Activated CD4-positive, alpha-beta T cell treated with anti-CD3 and anti-CD28 coated beads for 36 hours (primary cell): ENCODE measurements at regions not wholly inside any gene's neighbourhood (a gene's known extent, or its start where the extent isn't known, plus 50 kb on each side); places are given as distances from the start of the nearest gene placed in this dataset.
"Not testable (repeated sequence)": the region's sequence is repeated elsewhere in the genome, so short reads cannot be mapped to it uniquely, and the experiment has no call there.

Source experiments
- ATAC-seq: fragments of 200-7000 bp; cut with Tn5 transposase; one replicate; pipeline ENCODE4 v1.10.0; 2021; ENCODE audit warnings: mild to moderate bottlenecking, moderate library complexity
- CTCF ChIA-PET: fragments of 350-600 bp; sonication (Branson Sonifier 250); formaldehyde crosslinking; loops from one replicate; lab custom pipeline; 2021; ENCODE audit warnings: antibody characterized with exemption; lab: Charles Lee
- POLR2A ChIA-PET: fragments of 350-600 bp; sonication (Branson Sonifier 250); formaldehyde crosslinking; loops from one replicate; lab custom pipeline; 2021; ENCODE audit warnings: antibody characterized with exemption, inconsistent platforms; lab: Charles Lee
- DNase-seq: peaks from one replicate; pipeline ENCODE4 v3.0.0-alpha.2; 2020
- H3K27ac Mint-ChIP-seq: one replicate; pipeline ENCODE4 v1.8.0; 2021; ENCODE audit warnings: mixed read lengths
- H3K27me3 Mint-ChIP-seq: one replicate; pipeline ENCODE4 v1.8.0; 2021; ENCODE audit warnings: mixed read lengths
- H3K36me3 Mint-ChIP-seq: one replicate; pipeline ENCODE4 v1.8.0; 2021; ENCODE audit warnings: low read depth, mixed read lengths
- H3K4me1 Mint-ChIP-seq: one replicate; pipeline ENCODE4 v1.8.0; 2021; ENCODE audit warnings: mixed read lengths
- H3K4me3 Mint-ChIP-seq: one replicate; pipeline ENCODE4 v1.8.0; 2021; ENCODE audit warnings: mild to moderate bottlenecking, moderate library complexity, mixed read lengths
- H3K9me3 Mint-ChIP-seq: one replicate; pipeline ENCODE4 v1.8.0; 2021; ENCODE audit warnings: low read depth, mixed read lengths
- intact Hi-C, 2 experiments: fragments of 100-400 bp; cut with DNase I in 1 of 2; cut with micrococcal nuclease in 1 of 2; formaldehyde crosslinking; loops; one replicate each; pipeline versions ENCODE4 v1.14.2 to v1.15.1; 2022 to 2024; cut with DNase I, micrococcal nuclease

DNA sequence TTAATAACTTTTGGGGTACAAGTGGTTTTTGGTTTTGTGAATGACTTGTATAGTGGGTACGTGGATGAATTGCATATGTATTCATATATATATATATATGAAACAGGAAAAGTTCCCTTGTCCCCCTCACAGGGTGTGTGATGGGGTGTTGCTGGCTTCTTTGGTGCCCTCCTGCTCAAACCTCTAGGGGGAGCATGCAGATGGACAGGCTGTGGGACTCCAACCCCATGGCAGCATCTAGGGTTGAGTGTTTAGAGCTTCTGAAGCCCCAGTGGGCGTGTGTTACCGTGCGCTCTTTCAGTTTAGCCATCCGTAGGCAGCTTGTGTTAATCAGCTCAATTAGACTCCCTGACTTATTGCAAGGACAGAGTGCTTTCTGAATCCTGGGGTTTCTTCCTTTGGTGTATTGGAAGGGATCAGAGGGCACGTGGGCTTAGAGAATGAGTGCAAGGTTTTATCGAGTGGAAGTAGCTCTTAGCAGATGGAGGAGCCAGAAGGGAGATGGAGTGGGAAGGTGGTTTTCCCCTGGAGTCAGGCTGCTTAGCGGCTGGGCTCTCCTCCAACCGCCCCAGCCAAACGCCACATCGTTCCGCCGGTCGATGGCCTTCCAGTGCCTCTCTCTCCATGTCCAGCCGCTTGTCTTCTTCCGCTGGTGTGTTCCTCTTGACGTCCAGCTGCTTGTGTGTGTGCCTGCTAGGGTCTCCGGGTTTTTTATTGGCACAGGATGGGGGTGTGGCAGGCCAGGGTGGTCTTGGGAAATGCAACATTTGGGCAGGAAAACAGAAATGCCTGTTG, 674.4 kb upstream of the LCORL start:
- no peaks in the 10 kb centered on the region for H3K9me3 Mint-ChIP-seq
- DNase-seq: peak; percentile 5

DNA sequence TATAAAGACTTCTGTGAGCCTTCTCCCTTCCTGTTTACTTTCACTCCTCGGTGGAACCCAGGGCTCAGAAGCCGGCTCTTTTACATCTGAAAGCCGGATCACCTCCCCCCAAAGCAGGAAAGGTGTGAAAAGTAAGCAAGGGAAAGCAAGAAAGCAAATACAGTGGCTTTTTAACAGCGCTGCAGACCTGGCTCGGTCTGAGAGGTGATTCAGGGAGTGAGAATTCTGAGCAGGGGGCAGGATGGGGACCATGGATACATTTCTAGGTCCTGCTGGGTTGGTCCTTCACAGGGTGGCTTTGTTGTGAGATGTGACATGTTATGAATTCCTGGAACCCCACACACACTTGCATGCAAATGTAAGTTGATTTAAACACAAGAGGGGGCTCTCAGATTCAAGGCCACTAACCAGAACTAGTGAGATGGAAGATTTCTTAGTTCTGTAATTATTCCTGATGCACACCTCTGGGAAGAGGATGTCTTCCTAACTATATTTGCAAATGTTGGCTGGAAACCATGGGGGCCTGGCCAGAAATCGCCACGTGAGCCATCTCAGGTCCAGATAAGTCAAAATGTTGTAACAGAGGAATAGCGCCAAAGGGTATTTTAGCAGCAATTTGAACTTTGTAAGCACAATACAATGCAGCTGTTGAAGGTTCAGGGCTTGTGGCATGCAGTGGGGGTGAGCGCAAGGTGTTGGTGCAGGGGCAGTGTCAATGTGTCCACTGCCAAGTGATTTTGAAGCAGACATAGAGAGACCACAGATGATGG, 670.1 kb upstream of the LCORL start:
- ATAC-seq: no peak
- Mint-ChIP-seq H3K36me3 (no peaks in the 10 kb centered on the region), H3K27ac (no peak overlapping the region), H3K9me3 (no peaks in the 10 kb centered on the region), H3K4me3 (no peak overlapping the region), H3K27me3 (peaks cover 9% of the 10 kb centered on the region), H3K4me1 (no peaks in the 10 kb centered on the region)
- ChIA-PET CTCF (no interaction called here), POLR2A (no interaction called here)
- intact Hi-C loops: no loop called here
- no peak for DNase-seq

More for the DNA sequence above, 674.4 kb upstream of the LCORL start:
- ChIA-PET CTCF (no interaction called here), POLR2A (no interaction called here)
- H3K4me1 Mint-ChIP-seq: no peaks in the 10 kb centered on the region
- H3K36me3 Mint-ChIP-seq: no peaks in the 10 kb centered on the region
- H3K27ac Mint-ChIP-seq: no peak overlapping the region
- H3K27me3 Mint-ChIP-seq: peaks cover 2% of the 10 kb centered on the region
- intact Hi-C loops: no loop called here
- H3K4me3 Mint-ChIP-seq: no peak overlapping the region
- ATAC-seq: no peak

DNA sequence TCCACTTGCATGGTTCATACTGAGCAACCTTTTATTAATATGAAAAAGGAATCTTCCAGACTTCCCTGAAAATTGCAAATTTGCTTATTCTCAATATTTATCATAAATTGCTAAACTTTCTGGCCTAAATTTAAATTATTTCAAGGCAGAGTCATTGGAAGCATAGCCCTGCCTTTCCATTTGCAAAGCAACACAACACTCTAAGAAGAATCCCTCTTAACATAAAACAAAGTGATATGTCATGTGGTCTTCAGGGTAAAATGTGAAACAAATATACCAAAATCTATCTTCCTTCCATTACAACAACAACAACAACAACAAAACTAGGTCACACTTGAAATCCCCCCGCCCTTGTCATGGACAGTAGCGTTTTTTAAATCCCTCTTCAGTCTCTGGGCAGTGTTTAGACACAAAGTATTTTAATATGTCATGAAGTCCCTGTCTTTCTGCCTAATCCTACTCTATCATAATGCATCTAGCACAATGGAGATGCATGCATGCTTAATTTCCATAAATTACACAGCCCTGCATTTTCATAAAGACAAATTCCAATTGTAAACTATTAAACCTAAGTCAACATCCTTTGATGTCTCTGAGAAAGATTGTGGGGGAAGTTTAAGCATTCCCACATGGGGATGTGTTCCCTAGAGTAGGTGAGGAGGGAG, 668.9 kb upstream of the LCORL start:
- Mint-ChIP-seq H3K9me3 (no peaks in the 10 kb centered on the region), H3K27ac (no peak overlapping the region), H3K27me3 (peaks cover 9% of the 10 kb centered on the region), H3K4me1 (no peaks in the 10 kb centered on the region), H3K36me3 (no peaks in the 10 kb centered on the region), H3K4me3 (no peak overlapping the region)
- ChIA-PET CTCF (no interaction called here), POLR2A (no interaction called here)
- no peak for DNase-seq
- intact Hi-C loops: no loop called here
- ATAC-seq: no peak

GRCh38 chr4:18689308-18690115, 668.0 kb upstream of the LCORL start:
- no peak overlapping the region for H3K27ac Mint-ChIP-seq
- intact Hi-C loops: loop anchor here (1.0 to 5.0 kb wide), 5 partner anchors 1558 to 1998 kb away; no protein-coding TSS in a partner anchor
- no peaks in the 10 kb centered on the region for H3K4me1 Mint-ChIP-seq
- H3K36me3 Mint-ChIP-seq: no peaks in the 10 kb centered on the region
- ChIA-PET POLR2A (no interaction called here), CTCF (no interaction called here)
- no peak overlapping the region for H3K4me3 Mint-ChIP-seq
- H3K27me3 Mint-ChIP-seq: peaks cover 9% of the 10 kb centered on the region
- DNase-seq (peak; percentile 61), ATAC-seq (no peak)
- H3K9me3 Mint-ChIP-seq: no peaks in the 10 kb centered on the region

DNA sequence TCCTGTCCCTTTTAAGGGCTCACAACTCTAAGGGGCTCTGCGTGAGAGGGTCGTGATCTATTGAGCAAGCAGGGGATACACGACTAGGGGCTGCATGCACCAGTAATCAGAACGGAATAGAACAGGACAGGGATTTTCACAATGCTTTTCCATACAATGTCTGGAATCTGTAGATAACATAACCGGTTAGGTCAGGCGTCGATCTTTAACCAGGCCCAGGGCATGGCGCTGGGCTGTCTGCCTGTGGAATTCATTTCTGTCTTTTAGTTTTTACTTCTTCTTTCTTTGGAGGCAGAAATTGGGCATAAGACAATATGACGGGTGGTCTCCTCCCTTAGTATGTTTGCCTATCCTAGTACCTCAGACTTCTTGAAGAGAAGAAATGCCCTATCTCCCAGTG, 666.8 kb upstream of the LCORL start:
- H3K27me3 Mint-ChIP-seq, H3K4me1 Mint-ChIP-seq, CTCF ChIA-PET, POLR2A ChIA-PET, ATAC-seq, DNase-seq, H3K4me3 Mint-ChIP-seq, H3K9me3 Mint-ChIP-seq, H3K27ac Mint-ChIP-seq, H3K36me3 Mint-ChIP-seq: not testable (repeated sequence)
- intact Hi-C loops: loop anchor here (2.0 to 5.0 kb wide), 4 partner anchors 1559 to 1999 kb away; no protein-coding TSS in a partner anchor

GRCh38 chr4:18686338-18687037, 664.9 kb upstream of the LCORL start:
- ChIA-PET CTCF (interaction anchor here (0.6 to 0.7 kb wide), 2 partner anchors 49 to 1400 kb away, joined by 3 read pairs; no protein-coding TSS in a partner anchor), POLR2A (interaction anchor here (0.6 kb wide), 1 partner anchor 480 kb away, joined by 3 read pairs; no protein-coding TSS in a partner anchor)
- peaks cover 9% of the 10 kb centered on the region for H3K27me3 Mint-ChIP-seq
- H3K4me3 Mint-ChIP-seq: no peak overlapping the region
- ATAC-seq (no peak), DNase-seq (no peak)
- H3K36me3 Mint-ChIP-seq: no peaks in the 10 kb centered on the region
- no peaks in the 10 kb centered on the region for H3K4me1 Mint-ChIP-seq
- no peaks in the 10 kb centered on the region for H3K9me3 Mint-ChIP-seq
- intact Hi-C loops: loop anchor here (5.0 kb wide), 3 partner anchors 1561 to 2001 kb away; no protein-coding TSS in a partner anchor
- H3K27ac Mint-ChIP-seq: no peak overlapping the region

GRCh38 chr4:18684932-18685331, 663.4 kb upstream of the LCORL start:
- Mint-ChIP-seq H3K4me1 (no peaks in the 10 kb centered on the region), H3K36me3 (no peaks in the 10 kb centered on the region)
- CTCF ChIA-PET: no interaction called here

DNA sequence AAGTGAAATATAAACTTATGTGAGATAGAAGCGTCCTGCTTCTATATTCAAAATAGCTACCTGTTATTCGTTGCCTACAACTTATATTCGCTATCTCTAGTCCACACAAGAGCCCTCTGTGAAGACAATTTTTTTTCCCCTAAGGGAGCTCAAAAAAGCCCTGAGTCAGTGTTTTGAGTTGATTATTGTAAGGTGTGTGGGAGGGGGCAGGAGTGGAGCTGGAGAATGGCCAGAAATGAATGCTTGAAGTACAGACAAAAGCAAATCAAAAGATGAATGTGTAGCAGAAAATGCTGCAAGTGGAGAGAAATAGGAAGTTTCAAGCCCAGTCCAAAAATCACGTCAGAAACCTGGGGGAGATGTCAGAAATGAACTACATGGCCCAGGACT, 655.0 kb upstream of the LCORL start:
- intact Hi-C loops: no loop called here
- no peaks in the 10 kb centered on the region for H3K27me3 Mint-ChIP-seq
- no peaks in the 10 kb centered on the region for H3K9me3 Mint-ChIP-seq
- ChIA-PET CTCF (interaction anchor here (0.7 to 1.1 kb wide), 2 partner anchors 13 to 175 kb away, joined by 3 to 4 read pairs; no protein-coding TSS in a partner anchor), POLR2A (interaction anchor here (0.6 kb wide), 1 partner anchor 1035 kb away, joined by 3 read pairs; no protein-coding TSS in a partner anchor)
- H3K4me3 Mint-ChIP-seq: no peak overlapping the region
- DNase-seq: no peak
- ATAC-seq: no peak
- no peaks in the 10 kb centered on the region for H3K4me1 Mint-ChIP-seq
- H3K36me3 Mint-ChIP-seq: no peaks in the 10 kb centered on the region
- no peak overlapping the region for H3K27ac Mint-ChIP-seq

More at GRCh38 chr4:18684932-18685331, 663.4 kb upstream of the LCORL start:
- POLR2A ChIA-PET: no interaction called here
- intact Hi-C loops: loop anchor here (5.0 kb wide), 3 partner anchors 1562 to 2002 kb away; no protein-coding TSS in a partner anchor
- no peak overlapping the region for H3K4me3 Mint-ChIP-seq
- H3K27me3 Mint-ChIP-seq: peaks cover 5% of the 10 kb centered on the region
- DNase-seq (no peak), ATAC-seq (no peak)
- no peak overlapping the region for H3K27ac Mint-ChIP-seq
- H3K9me3 Mint-ChIP-seq: no peaks in the 10 kb centered on the region

- CTCF ChIA-PET: interaction anchor here (0.7 to 1.1 kb wide), 2 partner anchors 12 to 176 kb away, joined by 3 to 4 read pairs; no protein-coding TSS in a partner anchor
- ATAC-seq: no peak
Measured at GRCh38 chr4:18675586-18676525, 654.3 kb upstream of the LCORL start.

More at GRCh38 chr4:18675586-18676525, 654.3 kb upstream of the LCORL start:
- Mint-ChIP-seq H3K4me1 (no peaks in the 10 kb centered on the region), H3K36me3 (no peaks in the 10 kb centered on the region), H3K27me3 (no peaks in the 10 kb centered on the region), H3K4me3 (no peak overlapping the region), H3K27ac (no peak overlapping the region), H3K9me3 (no peaks in the 10 kb centered on the region)
- intact Hi-C loops: no loop called here
- no peak for DNase-seq
- POLR2A ChIA-PET: no interaction called here
